ENCODE measurements at regions not wholly inside any gene's neighbourhood (a gene's known extent, or its start where the extent isn't known, plus 50 kb on each side); places are given as distances from the start of the nearest gene placed in this dataset.
"Not testable (repeated sequence)": the region's sequence is repeated elsewhere in the genome, so short reads cannot be mapped to it uniquely, and the experiment has no call there.

- POLR2A ChIA-PET = no interaction called here
- no peak overlapping the region for H3K4me3 ChIP-seq (ENCODE audit: low read depth, low read length)
- CTCF ChIA-PET = interaction anchor here (0.8 to 4.9 kb wide), 11 partner anchors 9 to 549 kb away, joined by 3 to 25 read pairs (median 7); partner anchors contain the start of gene SNX19
- DNase-seq (ENCODE audit: low read depth, low spot score) = no peak
- peak; percentile 48 for TF ChIP-seq CTCF (IDR thresholded peaks at IDR 0.05; ENCODE audit: insufficient read depth, low read length, missing control alignments)
Observed at GRCh38 chr11:130979386-130979972, 63.2 kb upstream of the SNX19 start.

- H3K4me3 ChIP-seq (ENCODE audit: low read depth, low read length) = no peak overlapping the region
- POLR2A ChIA-PET = no interaction called here
- CTCF ChIA-PET = interaction anchor here (0.8 to 4.9 kb wide), 13 partner anchors 10 to 549 kb away, joined by 3 to 25 read pairs (median 5); partner anchors contain the start of gene SNX19
- DNase-seq (ENCODE audit: low read depth, low spot score) = no peak
- TF ChIP-seq CTCF (IDR thresholded peaks at IDR 0.05; ENCODE audit: insufficient read depth, low read length, missing control alignments) = no peak
Observed at GRCh38 chr11:130980071-130980862, 64.0 kb upstream of the SNX19 start.

- CTCF ChIA-PET; POLR2A ChIA-PET; H3K4me3 ChIP-seq (ENCODE audit: low read depth, low read length); DNase-seq (ENCODE audit: low read depth, low spot score): not testable (repeated sequence)
Observed at GRCh38 chr11:130984241-130984640, 68.0 kb upstream of the SNX19 start.

- no peak for DNase-seq (ENCODE audit: low read depth, low spot score)
- no peak overlapping the region for H3K4me3 ChIP-seq (ENCODE audit: low read depth, low read length)
- ChIA-PET CTCF (interaction anchor here (0.6 to 2.2 kb wide), 5 partner anchors 10 to 76 kb away, joined by 3 to 5 read pairs (median 3); partner anchors contain the start of gene SNX19), POLR2A (no interaction called here)
- TF ChIP-seq CTCF (IDR thresholded peaks at IDR 0.05; ENCODE audit: insufficient read depth, low read length, missing control alignments) = no peak
Observed at GRCh38 chr11:130992788-130993187, 76.5 kb upstream of the SNX19 start.

- ChIA-PET CTCF (interaction anchor here (1.2 to 2.2 kb wide), 4 partner anchors 9 to 78 kb away, joined by 3 to 6 read pairs (median 4); partner anchors contain the start of gene SNX19), POLR2A (no interaction called here)
- no peak for DNase-seq (ENCODE audit: low read depth, low spot score)
- no peak overlapping the region for H3K4me3 ChIP-seq (ENCODE audit: low read depth, low read length)
- TF ChIP-seq CTCF (IDR thresholded peaks at IDR 0.05; ENCODE audit: insufficient read depth, low read length, missing control alignments) = no peak
Observed at GRCh38 chr11:130994043-130994442, 77.8 kb upstream of the SNX19 start.

GRCh38 chr11:130995266-130995665, 79.0 kb upstream of the SNX19 start:
- H3K4me3 ChIP-seq (ENCODE audit: low read depth, low read length) = no peak overlapping the region
- ChIA-PET POLR2A (no interaction called here), CTCF (no interaction called here)
- TF ChIP-seq CTCF (IDR thresholded peaks at IDR 0.05; ENCODE audit: insufficient read depth, low read length, missing control alignments) = no peak
- no peak for DNase-seq (ENCODE audit: low read depth, low spot score)
